ELR (cell line): ENCODE measurements at regions not wholly inside any gene's neighbourhood (a gene's known extent, or its start where the extent isn't known, plus 50 kb on each side); places are given as distances from the start of the nearest gene placed in this dataset.

Experiments used
- DNase-seq: peaks from one replicate; pipeline ENCODE4 v3.0.0-alpha.2; 2015; ENCODE audit warnings: low read depth

DNA sequence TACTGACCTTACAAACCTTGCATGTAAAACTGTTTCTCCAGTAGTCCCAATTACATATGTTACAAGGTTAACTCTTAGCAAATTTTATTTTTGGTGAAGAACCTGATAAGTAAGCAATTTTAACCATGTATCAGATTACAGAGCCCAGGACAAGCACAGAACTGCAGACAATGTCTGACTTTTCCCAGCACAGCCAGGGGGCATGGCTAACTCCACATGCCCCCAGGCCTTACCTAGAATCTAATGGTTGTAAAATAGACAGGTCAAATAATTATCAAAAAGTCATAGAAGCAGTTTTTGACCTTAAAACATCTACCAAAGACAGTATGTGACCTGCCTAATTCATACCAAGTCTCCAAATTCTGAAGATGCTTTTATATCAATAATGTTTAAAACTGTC, 364.1 kb downstream of the FOXO1 start:
- DNase-seq = no peak

DNA sequence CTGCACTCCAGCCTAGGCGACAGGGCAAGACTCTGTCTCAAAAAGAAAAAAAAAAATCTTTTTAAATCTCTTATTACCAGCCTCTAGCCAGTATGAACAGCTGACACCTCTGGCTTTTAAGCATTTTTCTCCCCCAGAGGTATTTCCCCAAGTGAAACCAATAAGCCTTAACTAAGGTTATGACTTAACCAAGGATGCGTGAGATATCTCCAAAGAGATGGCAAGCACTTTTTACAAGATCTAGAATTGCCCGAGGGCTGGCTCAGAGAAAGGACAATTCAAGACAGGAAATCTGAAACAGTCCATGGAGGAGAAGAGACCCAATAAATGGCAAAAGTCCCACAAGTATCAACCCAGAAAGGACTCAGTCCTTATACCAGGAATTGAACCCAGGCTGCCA, 362.1 kb downstream of the FOXO1 start:
- no peak for DNase-seq

DNA sequence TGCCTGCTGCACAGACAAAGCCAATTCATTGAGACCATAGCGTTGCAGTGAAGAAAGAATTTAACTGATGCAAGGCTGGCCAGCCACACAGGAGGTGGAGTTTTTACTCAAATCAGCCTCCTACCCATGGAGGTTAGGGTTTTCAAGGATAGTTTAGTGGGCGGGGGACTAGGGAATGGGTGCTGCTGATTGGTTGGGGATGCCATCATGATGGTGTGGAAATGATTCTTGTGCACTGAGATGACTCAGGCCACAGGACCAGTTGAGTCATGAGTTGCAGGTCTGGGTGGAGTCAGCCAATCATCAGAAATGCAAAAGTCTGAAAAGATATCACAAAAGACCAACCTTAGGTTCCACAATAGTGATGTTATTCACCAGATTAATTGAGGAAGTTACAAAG, 359.6 kb downstream of the FOXO1 start:
- DNase-seq = peak; percentile 1

GRCh38 chr13:40309881-40310280, 356.6 kb downstream of the FOXO1 start:
- no peak for DNase-seq

DNA sequence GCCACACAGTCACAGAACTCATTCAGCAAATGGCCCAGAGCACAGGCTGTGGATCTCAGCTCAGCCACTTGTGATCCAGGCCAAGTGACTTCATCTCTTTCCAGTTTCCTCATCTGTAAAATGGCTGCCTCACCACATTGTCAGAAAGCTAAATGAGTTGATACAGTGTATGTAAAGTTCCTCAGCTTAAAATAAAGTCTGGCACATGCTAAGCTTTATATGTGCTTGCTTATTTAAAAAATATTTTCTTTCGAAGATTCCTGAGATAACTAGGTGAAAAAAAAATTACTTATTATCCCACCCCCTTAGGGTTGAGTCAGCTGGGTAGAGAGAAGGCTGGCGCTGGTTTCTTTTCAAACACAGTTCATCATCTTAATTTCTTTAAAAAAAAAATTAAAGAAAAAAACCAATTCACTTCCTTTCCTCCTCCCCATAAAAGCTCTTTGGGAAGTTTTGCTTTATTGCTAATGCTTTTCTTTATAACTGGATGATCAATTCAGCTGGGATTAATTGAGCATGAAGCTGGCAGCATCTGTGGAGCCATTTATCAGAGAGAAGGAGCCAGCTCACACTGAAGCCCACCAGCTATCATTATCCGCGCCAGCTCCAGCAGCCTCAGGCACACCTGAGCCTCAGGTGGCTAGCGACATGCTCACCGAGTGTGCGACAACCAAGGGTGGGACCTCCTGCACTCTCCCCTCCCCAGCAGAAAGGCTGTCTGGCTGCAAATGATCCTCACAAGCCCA, 354.9 kb downstream of the FOXO1 start:
- no peak for DNase-seq

DNA sequence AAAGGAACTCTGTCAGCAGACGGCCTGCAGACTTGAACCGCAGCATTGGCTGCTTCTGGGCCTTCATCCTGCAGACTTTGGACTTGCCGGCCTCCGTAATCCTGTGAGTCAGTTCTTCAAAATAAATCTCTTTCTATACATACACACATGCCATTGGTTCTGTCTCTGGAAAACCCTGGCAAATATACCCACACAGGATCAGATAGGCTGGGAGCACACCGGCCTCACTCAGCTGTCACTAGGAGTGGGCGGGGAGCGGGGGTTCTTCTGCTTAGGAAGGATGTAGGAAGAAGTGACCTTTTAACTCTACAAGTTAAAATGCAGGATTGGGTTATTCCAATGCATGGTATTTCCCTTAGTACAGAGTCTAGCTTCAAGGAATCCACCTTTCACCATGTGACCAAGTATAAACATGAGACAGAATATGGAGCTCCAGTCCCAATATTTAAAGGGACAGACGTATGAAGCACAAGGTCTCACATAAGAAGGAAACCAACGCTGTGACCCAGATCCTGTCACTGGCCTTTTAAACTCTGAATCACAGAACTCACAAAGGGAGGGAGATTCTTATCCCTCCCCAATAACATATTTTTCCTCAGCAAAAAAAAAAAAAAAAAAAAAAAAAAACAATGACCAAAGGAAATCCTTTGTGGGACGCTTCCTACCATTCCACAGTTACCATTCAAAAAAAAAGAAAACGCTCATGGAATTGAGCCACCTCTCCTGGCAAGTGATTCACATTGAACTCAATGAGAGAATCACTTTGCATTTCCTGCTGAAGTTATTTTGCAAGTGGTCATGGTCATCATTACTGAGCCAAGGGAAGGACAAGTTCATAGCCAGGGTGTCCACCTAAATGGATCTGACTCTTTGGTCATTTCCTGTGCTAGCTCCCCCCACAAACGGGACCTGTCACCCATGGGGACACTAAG, 352.9 kb downstream of the FOXO1 start:
- no peak for DNase-seq

- DNase-seq = no peak
Observed at GRCh38 chr13:40315416-40316064, 350.9 kb downstream of the FOXO1 start.

- no peak for DNase-seq
Observed at GRCh38 chr13:40316301-40316700, 350.1 kb downstream of the FOXO1 start.

GRCh38 chr13:40317980-40318327, 348.5 kb downstream of the FOXO1 start:
- DNase-seq = no peak

DNA sequence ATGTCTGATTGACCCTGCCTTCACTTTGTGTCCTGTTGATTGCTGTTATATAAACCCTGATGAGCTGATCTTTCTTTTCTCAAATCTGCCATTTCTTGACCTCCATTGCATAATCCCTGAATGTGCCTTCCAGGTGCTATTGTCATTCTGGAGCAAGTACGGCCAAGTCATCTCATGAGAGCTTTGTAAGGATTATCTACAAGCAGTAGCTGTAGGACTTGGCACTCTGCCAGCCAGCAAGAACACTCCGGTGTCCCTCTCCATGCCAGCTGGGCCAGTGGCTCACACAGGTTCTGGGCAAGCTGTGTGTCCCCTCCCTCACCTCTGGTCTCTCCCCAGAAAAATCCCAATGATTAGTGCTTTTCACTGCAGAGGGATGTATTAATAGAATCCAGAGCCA, 348.1 kb downstream of the FOXO1 start:
- DNase-seq = no peak

- DNase-seq = no peak
Observed at GRCh38 chr13:40319699-40320579, 346.5 kb downstream of the FOXO1 start.

DNA sequence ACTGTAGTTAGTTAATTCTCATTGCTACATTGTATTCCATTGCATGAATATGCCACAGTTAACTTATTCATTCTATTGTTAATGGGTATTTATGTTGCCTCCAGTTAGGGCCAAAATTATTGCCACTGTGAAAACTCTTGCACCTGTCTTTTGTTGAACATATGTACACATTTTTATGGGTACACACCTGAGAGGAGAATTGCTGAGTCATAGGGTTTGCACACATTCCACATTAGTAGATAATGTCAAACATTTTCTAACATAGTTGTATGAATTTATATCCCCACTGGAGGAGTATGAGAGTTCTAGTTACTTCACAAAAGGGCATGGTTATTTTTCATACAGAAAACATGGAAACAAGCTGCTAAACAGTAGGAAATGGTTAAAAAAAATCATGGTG, 338.4 kb downstream of the FOXO1 start:
- no peak for DNase-seq

DNA sequence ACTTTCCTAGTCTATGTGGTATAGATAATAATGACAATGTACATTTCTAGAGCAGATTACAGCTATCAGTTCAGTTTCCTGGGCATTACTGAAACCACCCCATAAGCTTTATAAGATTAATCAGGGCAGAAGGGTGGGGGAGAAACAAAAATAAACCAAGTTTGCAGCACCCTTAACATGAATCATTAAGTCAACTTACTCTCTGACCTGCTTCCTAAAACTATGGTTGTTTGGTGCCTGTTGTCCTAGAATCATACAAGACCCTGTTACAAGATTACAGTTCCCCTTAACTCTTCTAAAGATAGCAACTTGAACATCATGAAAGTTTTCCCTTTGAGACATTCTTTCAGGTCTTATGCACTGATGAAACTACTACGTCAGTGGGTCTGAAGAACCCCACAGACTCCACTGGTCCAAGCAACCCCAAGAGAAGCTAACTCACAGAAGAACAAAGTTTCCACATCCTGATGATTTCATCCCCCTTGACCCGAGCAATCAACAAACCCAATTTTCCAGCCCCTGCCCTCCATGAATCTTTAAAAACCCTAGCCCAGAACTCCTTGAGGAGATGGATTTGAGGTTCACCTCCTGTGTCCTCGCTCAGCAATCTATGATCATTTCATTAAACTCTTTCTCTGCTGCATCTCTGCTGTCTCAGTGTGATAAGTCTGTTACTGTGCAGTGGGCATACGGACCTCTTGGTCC, 336.5 kb downstream of the FOXO1 start:
- DNase-seq = no peak

DNA sequence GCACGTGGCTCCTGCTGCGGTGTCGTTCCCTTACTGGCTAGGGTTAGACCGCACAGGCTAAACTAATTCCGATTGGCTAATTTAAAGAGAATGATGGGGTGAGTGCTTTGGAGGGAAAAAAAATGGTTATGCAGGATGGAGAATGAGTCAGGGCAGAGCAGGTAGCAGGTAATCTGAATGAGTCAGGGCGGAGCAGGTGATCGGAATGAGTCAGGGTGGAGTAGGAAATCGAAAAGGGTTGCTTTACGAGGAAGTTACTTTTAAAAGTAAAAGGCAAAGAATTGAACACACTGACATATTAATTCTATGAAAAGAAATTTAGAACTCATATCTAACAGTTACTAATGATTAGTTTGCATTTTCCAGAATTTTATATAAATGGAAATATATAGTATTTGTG, 335.5 kb downstream of the FOXO1 start:
- no peak for DNase-seq

GRCh38 chr13:40331802-40332201, 334.6 kb downstream of the FOXO1 start:
- DNase-seq = no peak

DNA sequence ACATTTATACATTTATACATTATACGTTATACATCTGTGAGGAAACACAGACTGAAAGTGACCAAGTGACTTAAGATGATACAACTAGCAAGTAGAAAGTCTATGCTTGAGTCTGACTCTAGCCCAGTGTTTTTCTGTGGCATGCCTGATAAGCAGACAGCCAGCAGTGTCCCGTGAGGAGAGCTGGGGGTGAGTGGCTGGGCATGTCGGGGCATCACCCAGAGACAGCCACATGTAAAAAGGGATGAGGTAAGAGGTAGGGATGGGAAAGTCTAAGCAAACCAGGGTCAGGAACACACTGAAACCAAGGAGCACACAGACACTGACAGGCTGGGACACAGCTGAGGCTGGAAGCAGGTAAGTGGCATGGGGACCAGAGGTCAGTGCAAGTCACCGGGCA, 333.2 kb downstream of the FOXO1 start:
- no peak for DNase-seq

GRCh38 chr13:40334031-40334430, 332.4 kb downstream of the FOXO1 start:
- DNase-seq = no peak

- no peak for DNase-seq
Observed at GRCh38 chr13:40334616-40335015, 331.8 kb downstream of the FOXO1 start.

GRCh38 chr13:40336228-40337221, 329.9 kb downstream of the FOXO1 start:
- no peak for DNase-seq

GRCh38 chr13:40337651-40338050, 328.8 kb downstream of the FOXO1 start:
- DNase-seq = no peak
